ENCODE measurements at regions not wholly inside any gene's neighbourhood (a gene's known extent, or its start where the extent isn't known, plus 50 kb on each side); places are given as distances from the start of the nearest gene placed in this dataset.

- intact Hi-C loops (cut with micrococcal nuclease) (no loop called here), dilution Hi-C loops (cut with MboI; ENCODE audit: extremely low pct_ligation_motif_present, low sequenced_read_pairs) (no loop called here)
- no peak for TF ChIP-seq MYC (IDR thresholded peaks at IDR 0.05; ENCODE audit: low read depth, low read length)
- no peak for TF ChIP-seq POLR2AphosphoS5 (IDR thresholded peaks at IDR 0.05; ENCODE audit: insufficient read depth, low read depth, low read length)
- TF ChIP-seq CTCF (IDR thresholded peaks at IDR 0.05; ENCODE audit: extremely low read depth in 1 of 2, insufficient read depth in 1 of 2, low read depth in 1 of 2, low read length in 2 of 2) = no peak
- no peak for TF ChIP-seq FOS (IDR thresholded peaks at IDR 0.05; ENCODE audit: borderline replicate concordance, insufficient read depth, low read length)
- TF ChIP-seq JUN (IDR thresholded peaks at IDR 0.05; ENCODE audit: borderline replicate concordance, insufficient read depth, insufficient read length, low read depth) = no peak
- no peak for TF ChIP-seq POLR2A (IDR thresholded peaks at IDR 0.05; ENCODE audit: low read depth, low read length)
- no peak for TF ChIP-seq EZH2 (IDR thresholded peaks at IDR 0.05; ENCODE audit: borderline replicate concordance, low read depth, low read length, severe bottlenecking)
- TF ChIP-seq MAX (IDR thresholded peaks at IDR 0.05; ENCODE audit: insufficient read depth, insufficient read length) = no peak
- no peak for TF ChIP-seq GATA2 (IDR thresholded peaks at IDR 0.05; ENCODE audit: insufficient read depth, insufficient read length, low read depth, low read length)
- Histone ChIP-seq H3K9ac (replicated peaks; ENCODE audit: extremely low read depth, insufficient read depth, low read length) (no peak overlapping the region), H3K27ac (ENCODE audit: insufficient read depth, low read depth, low read length) (no peak overlapping the region), H4K20me1 (replicated peaks; ENCODE audit: control insufficient read depth, extremely low read depth, insufficient read depth, low read length) (no peaks in the 10 kb centered on the region), H3K36me3 (ENCODE audit: control insufficient read depth in 2 of 2, extremely low read depth in 1 of 2, insufficient read depth in 2 of 2, low read length in 2 of 2) (no peaks in the 10 kb centered on the region), H3K4me2 (ENCODE audit: insufficient read depth, low read length) (no peak overlapping the region), H3K4me1 (ENCODE audit: control insufficient read depth, extremely low read depth, insufficient read depth, low read length) (no peaks in the 10 kb centered on the region), H3K9me1 (replicated peaks; ENCODE audit: control insufficient read depth, extremely low read depth, insufficient read depth, low read length) (no peaks in the 10 kb centered on the region), H3K9me3 (replicated peaks; ENCODE audit: control insufficient read depth, insufficient read depth, low read length) (no peaks in the 10 kb centered on the region), H3K79me2 (ENCODE audit: control insufficient read depth, insufficient read depth, low read length) (no peaks in the 10 kb centered on the region), H3K4me3 (replicated peaks in 1 of 3; ENCODE audit: insufficient read depth in 1 of 3, low read depth in 1 of 3, low read length in 3 of 3) (no peak overlapping the region), H3K27me3 (ENCODE audit: control insufficient read depth in 2 of 2, insufficient read depth in 2 of 2, low read length in 2 of 2) (peaks cover 2 to 12% of the 10 kb centered on the region in 2 experiments), H2AFZ (ENCODE audit: low read depth, low read length) (no peak overlapping the region)
- ChIA-PET CTCF (interaction anchor here (1.0 kb wide), 1 partner anchor 13 kb away, joined by 3 read pairs; no protein-coding TSS in a partner anchor), POLR2A (no interaction called here)
- no peak for FAIRE-seq
- no peak for DNase-seq (ENCODE audit: low read depth, low spot score)
- BruUV-seq (replicated peaks) = no TSS peak
Measured at GRCh38 chr3:127462111-127462655, 128.3 kb downstream of the TPRA1 start.

Measured in endothelial cell of umbilical vein (primary cell).